GM18498 (cell line): ENCODE measurements at regions not wholly inside any gene's neighbourhood (a gene's known extent, or its start where the extent isn't known, plus 50 kb on each side); places are given as distances from the start of the nearest gene placed in this dataset.
"Not testable (repeated sequence)": the region's sequence is repeated elsewhere in the genome, so short reads cannot be mapped to it uniquely, and the experiment has no call there.

Source experiments
- ATAC-seq: cut with Tn5 transposase; IDR thresholded peaks from one replicate; pipeline ENCODE4 v1.9.1; 2021; ENCODE audit warnings: mild to moderate bottlenecking, moderate library complexity; ENCODE audit not compliant: unreplicated experiment

- no peak for ATAC-seq
These were observed 266.6 kb upstream of the C1orf174 start for GRCh38 chr1:4166713-4167112.

DNA sequence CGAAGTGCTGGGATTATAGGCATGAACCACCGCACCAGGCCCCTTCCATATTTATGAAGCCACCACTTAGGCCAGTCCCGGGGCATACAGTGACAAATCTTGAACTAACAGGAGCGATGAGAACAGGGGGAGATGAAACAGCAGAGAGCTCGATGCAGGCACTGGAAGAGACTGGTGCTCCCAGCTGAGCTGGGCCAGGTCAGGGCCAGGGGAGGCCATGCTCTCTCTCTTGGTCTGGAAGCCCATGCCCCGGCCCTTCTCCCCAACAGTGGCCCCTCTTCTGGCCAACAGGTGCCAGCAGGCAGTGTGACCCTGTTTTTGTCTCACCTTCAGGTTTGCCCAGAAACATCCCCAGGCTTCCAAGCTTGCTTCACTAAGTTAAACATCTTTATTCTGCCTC lies 269.9 kb upstream of the C1orf174 start:
- ATAC-seq: no peak

- ATAC-seq: no peak
These were observed 270.7 kb upstream of the C1orf174 start for GRCh38 chr1:4170548-4171340.

DNA sequence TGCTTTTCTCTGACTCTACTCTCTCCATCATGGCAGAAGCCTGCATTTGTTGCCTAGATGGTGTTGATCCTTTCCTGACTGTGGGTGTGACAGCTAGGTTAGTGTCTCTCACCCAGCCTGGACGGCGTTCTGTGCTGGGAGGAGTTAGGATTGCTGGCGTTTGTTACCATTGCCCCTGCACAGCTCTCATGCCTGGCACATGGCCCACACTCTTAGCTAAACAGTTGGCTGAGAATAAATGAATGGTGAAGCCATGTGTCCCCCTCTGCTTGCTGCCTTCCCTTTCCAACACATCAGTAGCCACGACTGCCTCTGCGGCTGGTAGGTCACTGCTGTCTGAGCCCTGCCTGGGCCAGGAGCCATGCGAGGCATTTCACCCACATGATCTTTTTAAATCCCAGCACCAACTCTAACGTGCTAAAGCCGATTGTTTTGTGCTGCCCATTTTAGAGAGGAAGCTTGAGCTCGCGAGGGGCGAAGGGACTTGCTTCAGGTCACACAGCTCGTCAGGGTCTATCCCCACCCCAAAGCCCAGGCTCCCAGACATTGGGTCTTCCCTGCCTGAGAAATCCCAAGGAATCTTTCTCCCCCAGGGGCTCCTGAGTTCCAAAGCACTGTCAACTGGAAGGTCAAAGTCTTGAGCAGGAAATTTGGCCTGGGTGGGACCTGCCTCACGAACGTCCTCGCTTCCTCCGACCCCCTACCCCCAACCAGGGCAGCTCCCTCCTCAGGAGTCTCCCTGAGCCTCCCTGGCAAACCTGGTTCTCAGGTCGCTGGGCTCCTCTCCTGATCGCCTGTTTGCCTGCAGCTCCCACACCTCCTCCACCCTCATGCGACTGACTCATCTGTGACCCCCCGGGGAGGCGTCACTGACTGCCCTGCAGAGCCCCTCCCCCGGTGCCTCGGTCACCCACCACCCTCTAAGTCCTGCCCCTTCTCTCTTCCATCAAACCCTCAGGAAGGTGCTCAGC lies 271.7 kb upstream of the C1orf174 start:
- no peak for ATAC-seq

- no peak for ATAC-seq
These were observed 272.9 kb upstream of the C1orf174 start for GRCh38 chr1:4172644-4173599.

- ATAC-seq: no peak
These were observed 273.7 kb upstream of the C1orf174 start for GRCh38 chr1:4173731-4174130.

GRCh38 chr1:4174291-4175200 lies 274.5 kb upstream of the C1orf174 start:
- ATAC-seq: no peak

DNA sequence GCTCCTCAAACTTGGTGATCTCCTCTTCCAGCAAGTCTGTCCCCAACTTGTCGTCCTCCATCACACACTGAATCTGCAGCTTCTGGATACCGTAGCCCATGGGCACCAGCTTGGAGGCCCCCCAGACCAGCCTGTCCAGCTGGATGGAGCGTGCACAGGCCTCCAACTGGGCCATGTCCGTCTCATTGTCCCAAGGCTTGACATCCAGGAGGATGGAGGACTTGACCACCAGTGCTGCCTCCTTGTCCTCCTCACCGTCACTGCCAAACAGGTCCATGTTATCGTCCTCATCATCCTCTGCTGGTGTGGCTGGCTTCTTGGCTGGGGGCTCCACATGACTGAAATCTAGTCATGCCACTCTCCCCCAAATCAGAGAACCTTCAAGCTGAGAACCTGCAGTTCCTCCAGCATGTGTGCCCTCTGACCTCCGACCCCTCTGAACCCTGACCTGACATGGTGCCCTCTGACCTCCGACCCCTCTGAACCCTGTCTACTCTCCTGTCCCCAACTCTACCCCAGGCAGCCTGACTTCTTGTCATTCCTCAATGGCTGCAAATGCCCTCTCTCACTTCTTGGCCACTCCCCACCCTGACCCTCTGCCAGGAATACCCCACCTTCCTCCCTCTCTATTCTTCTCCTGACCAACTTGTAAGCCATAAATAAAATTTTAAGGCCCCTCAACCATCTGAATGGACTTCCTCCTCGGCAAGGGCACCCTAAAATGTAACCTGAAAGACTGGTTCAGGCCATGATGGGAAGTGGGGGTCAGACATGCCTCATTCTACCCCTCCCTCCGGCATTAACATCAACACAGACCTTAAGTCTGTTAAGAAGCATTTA lies 275.7 kb upstream of the C1orf174 start:
- ATAC-seq: no peak

- no peak for ATAC-seq
These were observed 276.8 kb upstream of the C1orf174 start for GRCh38 chr1:4176841-4177240.

DNA sequence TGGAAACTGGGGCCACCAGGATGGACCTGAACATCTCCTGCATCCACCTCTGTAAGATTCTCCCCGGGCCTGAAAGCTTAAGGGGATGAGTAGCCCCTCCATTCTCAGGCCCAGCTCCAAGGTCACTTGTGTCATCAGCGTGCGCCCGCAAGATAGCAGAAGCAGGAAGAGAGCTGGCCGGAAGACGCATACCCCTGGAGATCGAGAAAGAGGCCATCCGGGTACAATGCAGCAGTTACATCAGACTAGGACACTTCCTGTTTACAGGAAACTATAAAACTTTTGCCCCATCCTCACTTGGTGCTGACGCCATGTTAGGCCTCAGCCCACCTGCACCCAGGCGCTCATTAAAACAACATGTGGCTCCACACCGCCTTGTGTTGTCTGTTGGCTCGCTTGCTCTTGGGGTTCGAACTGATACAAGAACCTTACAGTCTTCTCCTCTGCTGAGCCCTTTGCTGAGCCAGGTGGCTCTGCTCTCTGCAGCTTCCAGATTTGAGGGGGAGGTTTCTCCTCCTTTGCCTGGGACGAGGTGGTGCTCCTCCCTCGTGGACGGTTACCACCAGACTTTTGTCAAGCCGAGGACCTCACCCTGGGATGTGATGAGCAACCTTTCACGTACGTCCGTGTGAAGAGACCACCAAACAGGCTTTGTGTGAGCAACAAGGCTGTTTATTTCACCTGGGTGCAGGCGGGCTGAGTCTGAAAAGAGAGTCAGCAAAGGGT lies 277.5 kb upstream of the C1orf174 start:
- ATAC-seq: no peak

GRCh38 chr1:4178501-4179113 lies 278.5 kb upstream of the C1orf174 start:
- ATAC-seq: no peak

DNA sequence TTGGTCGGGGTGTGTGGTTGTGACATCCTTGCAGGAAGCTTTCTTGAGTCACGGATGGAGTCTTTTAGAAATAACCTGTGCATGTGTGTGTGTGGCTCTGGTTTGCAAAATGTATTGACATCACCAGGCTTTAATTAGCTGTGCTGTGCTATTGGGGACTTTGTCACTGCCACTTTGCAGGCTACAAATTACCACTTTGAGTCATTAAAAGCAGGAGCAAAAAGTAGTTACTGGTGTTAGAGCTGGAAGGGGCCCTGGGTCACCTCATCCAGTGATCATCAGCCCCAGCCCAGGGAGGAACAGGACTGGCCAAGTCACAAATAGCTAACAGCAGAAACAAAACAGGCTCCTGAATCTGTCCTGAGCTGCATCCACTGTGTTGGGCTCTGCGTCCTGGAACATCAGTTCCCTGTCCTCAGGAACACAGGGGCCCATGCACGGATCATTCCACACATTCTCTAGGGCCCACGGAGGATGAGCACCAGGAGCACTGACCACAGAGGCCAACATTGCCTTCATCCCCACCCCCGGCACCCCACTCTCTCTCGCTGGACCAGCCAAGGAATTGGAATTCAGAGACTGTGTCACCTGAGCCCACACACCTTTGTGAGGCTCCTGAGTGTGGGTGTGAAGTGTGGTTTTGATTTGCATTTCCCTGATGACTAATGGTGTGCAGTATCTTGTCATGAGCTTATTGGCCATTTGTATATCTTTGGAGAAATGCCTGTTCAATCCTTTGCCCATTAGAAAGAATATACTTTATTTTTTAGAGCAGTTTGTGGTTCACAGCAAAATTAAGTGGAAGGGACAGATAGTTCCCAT lies 280.1 kb upstream of the C1orf174 start:
- no peak for ATAC-seq

DNA sequence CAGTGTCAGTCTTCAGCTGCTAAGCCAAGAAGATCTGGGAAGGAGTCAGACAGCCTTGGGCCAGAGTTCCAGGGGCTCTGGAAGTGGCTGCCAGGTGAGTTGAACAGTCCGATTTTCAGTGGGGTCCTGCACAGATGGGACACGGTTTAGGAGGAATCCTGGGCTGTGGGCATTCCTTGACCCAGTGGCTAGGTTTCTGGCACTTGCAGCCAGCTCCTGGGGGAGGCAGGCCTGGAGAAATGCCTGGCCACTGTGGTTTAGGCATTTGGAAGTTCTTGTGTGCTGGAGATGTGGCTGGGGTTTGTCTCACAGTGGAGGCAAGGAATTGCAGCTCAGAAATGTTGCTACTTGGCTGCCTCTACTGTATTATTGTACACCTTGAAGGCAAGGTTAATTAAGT lies 286.4 kb upstream of the C1orf174 start:
- ATAC-seq: not testable (repeated sequence)

GRCh38 chr1:4203501-4203900 lies 303.4 kb upstream of the C1orf174 start:
- ATAC-seq: no peak

DNA sequence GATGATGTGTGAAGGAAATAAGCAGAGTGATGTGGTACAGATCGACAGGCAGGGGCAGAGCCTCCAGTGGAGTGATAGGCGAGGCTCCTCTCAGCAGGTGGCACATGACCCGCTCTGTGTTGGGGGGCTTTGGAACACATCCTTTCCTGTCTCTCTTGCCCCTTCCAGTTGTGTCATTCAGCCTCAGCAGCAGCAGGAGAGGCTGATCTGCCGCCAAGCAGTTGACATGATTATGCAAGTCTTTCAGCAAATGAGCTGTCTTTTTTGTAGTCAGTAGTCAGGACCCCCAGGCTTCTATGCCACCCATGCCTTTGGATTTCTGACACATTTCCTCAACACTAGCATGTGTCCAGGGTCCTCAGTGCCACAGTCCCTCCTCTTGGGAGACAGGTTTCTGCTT lies 307.1 kb upstream of the C1orf174 start:
- no peak for ATAC-seq

GRCh38 chr1:4207842-4208692 lies 308.0 kb upstream of the C1orf174 start:
- no peak for ATAC-seq
